ENCODE measurements at regions not wholly inside any gene's neighbourhood (a gene's known extent, or its start where the extent isn't known, plus 50 kb on each side); places are given as distances from the start of the nearest gene placed in this dataset.

- TF ChIP-seq ZFX (IDR thresholded peaks at IDR 0.05), result no peak
- TF ChIP-seq, protein P1, sequence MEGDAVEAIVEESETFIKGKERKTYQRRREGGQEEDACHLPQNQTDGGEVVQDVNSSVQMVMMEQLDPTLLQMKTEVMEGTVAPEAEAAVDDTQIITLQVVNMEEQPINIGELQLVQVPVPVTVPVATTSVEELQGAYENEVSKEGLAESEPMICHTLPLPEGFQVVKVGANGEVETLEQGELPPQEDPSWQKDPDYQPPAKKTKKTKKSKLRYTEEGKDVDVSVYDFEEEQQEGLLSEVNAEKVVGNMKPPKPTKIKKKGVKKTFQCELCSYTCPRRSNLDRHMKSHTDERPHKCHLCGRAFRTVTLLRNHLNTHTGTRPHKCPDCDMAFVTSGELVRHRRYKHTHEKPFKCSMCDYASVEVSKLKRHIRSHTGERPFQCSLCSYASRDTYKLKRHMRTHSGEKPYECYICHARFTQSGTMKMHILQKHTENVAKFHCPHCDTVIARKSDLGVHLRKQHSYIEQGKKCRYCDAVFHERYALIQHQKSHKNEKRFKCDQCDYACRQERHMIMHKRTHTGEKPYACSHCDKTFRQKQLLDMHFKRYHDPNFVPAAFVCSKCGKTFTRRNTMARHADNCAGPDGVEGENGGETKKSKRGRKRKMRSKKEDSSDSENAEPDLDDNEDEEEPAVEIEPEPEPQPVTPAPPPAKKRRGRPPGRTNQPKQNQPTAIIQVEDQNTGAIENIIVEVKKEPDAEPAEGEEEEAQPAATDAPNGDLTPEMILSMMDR (conservative IDR thresholded peaks at IDR 0.05), result no peak
- H3K27ac ChIP-seq, result no peak overlapping the region
Observed at GRCh38 chrX:9240956-9241355, 207.0 kb upstream of the FAM9B start.

GRCh38 chrX:9241427-9241826 is 207.5 kb upstream of the FAM9B start:
- TF ChIP-seq, protein P1 (conservative IDR thresholded peaks at IDR 0.05), result no peak
- no peak for TF ChIP-seq ZFX (IDR thresholded peaks at IDR 0.05)
- H3K27ac ChIP-seq, result no peak overlapping the region

GRCh38 chrX:9249051-9249846 is 215.3 kb upstream of the FAM9B start:
- no peak overlapping the region for H3K27ac ChIP-seq
- no peak for TF ChIP-seq ZFX (IDR thresholded peaks at IDR 0.05)
- TF ChIP-seq, protein P1 (conservative IDR thresholded peaks at IDR 0.05), result no peak

GRCh38 chrX:9252182-9252581 is 212.7 kb upstream of the TBL1X start:
- no peak for TF ChIP-seq ZFX (IDR thresholded peaks at IDR 0.05)
- TF ChIP-seq, protein P1 (conservative IDR thresholded peaks at IDR 0.05), result no peak
- no peak overlapping the region for H3K27ac ChIP-seq

DNA sequence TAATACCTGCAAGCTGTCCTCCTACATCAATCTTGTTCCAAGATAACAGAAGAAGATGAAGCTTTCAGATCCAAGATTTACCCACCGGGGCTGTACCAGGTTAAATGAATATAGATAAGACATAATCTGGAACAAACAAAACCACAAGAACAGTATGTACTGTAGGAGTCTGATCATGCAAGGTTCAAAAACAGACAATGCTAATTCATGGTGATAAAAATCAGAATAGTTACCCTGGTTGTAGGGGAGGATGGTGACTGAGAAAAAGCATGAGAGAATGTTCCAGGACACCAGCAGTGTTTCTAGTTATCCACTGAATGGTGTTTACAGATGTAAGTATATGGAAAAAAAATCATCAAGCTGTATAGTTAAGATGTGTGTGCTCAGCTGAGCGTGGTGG is 211.6 kb upstream of the TBL1X start:
- no peak overlapping the region for H3K27ac ChIP-seq
- no peak for TF ChIP-seq ZFX (IDR thresholded peaks at IDR 0.05)
- TF ChIP-seq, protein P1 (conservative IDR thresholded peaks at IDR 0.05), result no peak

GRCh38 chrX:9257718-9258420 is 207.0 kb upstream of the TBL1X start:
- no peak overlapping the region for H3K27ac ChIP-seq
- TF ChIP-seq, protein P1 (conservative IDR thresholded peaks at IDR 0.05), result no peak
- no peak for TF ChIP-seq ZFX (IDR thresholded peaks at IDR 0.05)

GRCh38 chrX:9258421-9259104 is 206.3 kb upstream of the TBL1X start:
- no peak overlapping the region for H3K27ac ChIP-seq
- no peak for TF ChIP-seq ZFX (IDR thresholded peaks at IDR 0.05)
- TF ChIP-seq, protein P1 (conservative IDR thresholded peaks at IDR 0.05), result no peak

Measured in C4-2B (cell line).